ENCODE measurements at regions not wholly inside any gene's neighbourhood (a gene's known extent, or its start where the extent isn't known, plus 50 kb on each side); places are given as distances from the start of the nearest gene placed in this dataset.

- TF ChIP-seq KDM4A (IDR thresholded peaks at IDR 0.05; ENCODE audit: low read depth, low read length, severe bottlenecking) = no peak
- no peak for TF ChIP-seq CHD7 (IDR thresholded peaks at IDR 0.05; ENCODE audit: insufficient replicate concordance, low read length)
- TF ChIP-seq SRF (IDR thresholded peaks at IDR 0.05; ENCODE audit: low read depth, low read length) = no peak
- no peak for TF ChIP-seq BACH1 (IDR thresholded peaks at IDR 0.05; ENCODE audit: low read length)
- no peak for TF ChIP-seq RBBP5 (IDR thresholded peaks at IDR 0.05; ENCODE audit: borderline replicate concordance, low read depth, low read length)
- TF ChIP-seq GABPA (IDR thresholded peaks at IDR 0.05; ENCODE audit: borderline replicate concordance, insufficient read depth, low read length) = no peak
Measured at GRCh38 chr19:5264453-5264852, 76.2 kb downstream of the PTPRS start (continued).

Measured in H1 (cell line).